ENCODE measurements at regions not wholly inside any gene's neighbourhood (a gene's known extent, or its start where the extent isn't known, plus 50 kb on each side); places are given as distances from the start of the nearest gene placed in this dataset.

GRCh38 chr16:64724339-64724738 is 397.5 kb downstream of the CDH11 start:
- POLR2A ChIA-PET, result no interaction called here
- no peak for ATAC-seq
- no peaks in the 10 kb centered on the region for H3K9me3 ChIP-seq (ENCODE audit: control insufficient read depth, insufficient read depth, low read depth, low read length)
- intact Hi-C loops (cut with micrococcal nuclease; ENCODE audit: unreplicated experiment), result no loop called here
- DNase-seq (ENCODE audit: low read depth, low spot score), result no peak
- TF ChIP-seq SIN3A (IDR thresholded peaks at IDR 0.05; ENCODE audit: borderline replicate concordance, insufficient read depth, low read depth, low read length) (no peak), POLR2AphosphoS5 (IDR thresholded peaks at IDR 0.05; ENCODE audit: low read depth, low read length) (no peak), TCF7L2 (IDR thresholded peaks at IDR 0.05; ENCODE audit: low read depth, low read length) (no peak), REST (IDR thresholded peaks at IDR 0.05; ENCODE audit: insufficient read depth in 1 of 2, low read depth in 2 of 2, low read length in 1 of 2) (no peak)
- TF ChIP-seq, protein P1, sequence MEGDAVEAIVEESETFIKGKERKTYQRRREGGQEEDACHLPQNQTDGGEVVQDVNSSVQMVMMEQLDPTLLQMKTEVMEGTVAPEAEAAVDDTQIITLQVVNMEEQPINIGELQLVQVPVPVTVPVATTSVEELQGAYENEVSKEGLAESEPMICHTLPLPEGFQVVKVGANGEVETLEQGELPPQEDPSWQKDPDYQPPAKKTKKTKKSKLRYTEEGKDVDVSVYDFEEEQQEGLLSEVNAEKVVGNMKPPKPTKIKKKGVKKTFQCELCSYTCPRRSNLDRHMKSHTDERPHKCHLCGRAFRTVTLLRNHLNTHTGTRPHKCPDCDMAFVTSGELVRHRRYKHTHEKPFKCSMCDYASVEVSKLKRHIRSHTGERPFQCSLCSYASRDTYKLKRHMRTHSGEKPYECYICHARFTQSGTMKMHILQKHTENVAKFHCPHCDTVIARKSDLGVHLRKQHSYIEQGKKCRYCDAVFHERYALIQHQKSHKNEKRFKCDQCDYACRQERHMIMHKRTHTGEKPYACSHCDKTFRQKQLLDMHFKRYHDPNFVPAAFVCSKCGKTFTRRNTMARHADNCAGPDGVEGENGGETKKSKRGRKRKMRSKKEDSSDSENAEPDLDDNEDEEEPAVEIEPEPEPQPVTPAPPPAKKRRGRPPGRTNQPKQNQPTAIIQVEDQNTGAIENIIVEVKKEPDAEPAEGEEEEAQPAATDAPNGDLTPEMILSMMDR (IDR thresholded peaks at IDR 0.05), result no peak
- no peaks in the 10 kb centered on the region for H3K36me3 ChIP-seq (ENCODE audit: control insufficient read depth, insufficient read depth, low read length)
- in situ Hi-C loops (cut with HindIII; ENCODE audit: low pct_unique_long_range_greater_than_20kb, low sequenced_read_pairs), result no loop called here
- no TSS peak for BruUV-seq (replicated peaks)
- no peaks in the 10 kb centered on the region for H3K27me3 ChIP-seq (ENCODE audit: control insufficient read depth, insufficient read depth, low read length)
- no peak overlapping the region for H3K4me3 ChIP-seq (ENCODE audit: low read depth in 2 of 2, low read length in 2 of 2)
- CTCF ChIA-PET, result no interaction called here
- no peak overlapping the region for H3K27ac ChIP-seq (ENCODE audit: low read length)
- H3K4me1 ChIP-seq (ENCODE audit: control insufficient read depth, insufficient read depth, low read length), result no peaks in the 10 kb centered on the region

- DNase-seq (ENCODE audit: low read depth, low spot score), result no peak
- Histone ChIP-seq H3K27me3 (ENCODE audit: control insufficient read depth, insufficient read depth, low read length) (no peaks in the 10 kb centered on the region), H3K36me3 (ENCODE audit: control insufficient read depth, insufficient read depth, low read length) (no peaks in the 10 kb centered on the region), H3K4me3 (ENCODE audit: low read depth in 2 of 2, low read length in 2 of 2) (no peak overlapping the region), H3K4me1 (ENCODE audit: control insufficient read depth, insufficient read depth, low read length) (no peaks in the 10 kb centered on the region), H3K27ac (ENCODE audit: low read length) (no peak overlapping the region), H3K9me3 (ENCODE audit: control insufficient read depth, insufficient read depth, low read depth, low read length) (no peaks in the 10 kb centered on the region)
- intact Hi-C loops (cut with micrococcal nuclease; ENCODE audit: unreplicated experiment) (no loop called here), in situ Hi-C loops (cut with HindIII; ENCODE audit: low pct_unique_long_range_greater_than_20kb, low sequenced_read_pairs) (no loop called here)
- no peak for ATAC-seq
- POLR2A ChIA-PET, result no interaction called here
- no TSS peak for BruUV-seq (replicated peaks)
- CTCF ChIA-PET, result no interaction called here
- TF ChIP-seq SIN3A (IDR thresholded peaks at IDR 0.05; ENCODE audit: borderline replicate concordance, insufficient read depth, low read depth, low read length) (no peak), POLR2AphosphoS5 (IDR thresholded peaks at IDR 0.05; ENCODE audit: low read depth, low read length) (no peak), REST (IDR thresholded peaks at IDR 0.05; ENCODE audit: insufficient read depth in 1 of 2, low read depth in 2 of 2, low read length in 1 of 2) (no peak), TCF7L2 (IDR thresholded peaks at IDR 0.05; ENCODE audit: low read depth, low read length) (no peak)
- TF ChIP-seq, protein P1 (IDR thresholded peaks at IDR 0.05), result no peak
Observed at GRCh38 chr16:64718486-64718885, 403.4 kb downstream of the CDH11 start.
